IMR-90 (cell line): ENCODE measurements at regions not wholly inside any gene's neighbourhood (a gene's known extent, or its start where the extent isn't known, plus 50 kb on each side); places are given as distances from the start of the nearest gene placed in this dataset.

Source experiments
- ATAC-seq: fragments of 200-7000 bp; cut with Tn5 transposase; 2 replicates; pipeline ENCODE4 v1.9.1; 2020; ENCODE audit warnings: low read depth, mild to moderate bottlenecking, moderate library complexity
- BruUV-seq: library from RNA; stranded (reverse); fragments of 400-500 nt; replicated peaks from 2 replicates; lab custom pipeline; 2021; lab: Mats Ljungman, UMichigan
- CTCF ChIA-PET: fragments of 300-600 bp; formaldehyde crosslinking; extraction: SDS; loops from one replicate; lab custom pipeline; 2021; ENCODE audit warnings: antibody characterized with exemption; lab: Yijun Ruan, JAX
- POLR2A ChIA-PET: fragments of 300-600 bp; sonication (Branson Sonifier 250); formaldehyde crosslinking; loops from one replicate; lab custom pipeline; 2022; ENCODE audit warnings: antibody characterized with exemption; ENCODE audit not compliant: unreplicated experiment; lab: Charles Lee
- DNase-seq: peaks from one replicate; pipeline ENCODE4 v3.0.0; 2013
- H2AFZ ChIP-seq: replicated peaks from 2 replicates; pipeline ENCODE3; 2013; ENCODE audit warnings: low read length, mild to moderate bottlenecking; ENCODE audit not compliant: poor library complexity
- H2AK5ac ChIP-seq: 2 replicates; pipeline ENCODE4 v1.6.1; 2013; ENCODE audit warnings: low read depth, low read length, inconsistent platforms
- H2AK9ac ChIP-seq: replicated peaks from 2 replicates; pipeline ENCODE3; 2013; ENCODE audit warnings: mild to moderate bottlenecking, low read depth, low read length, moderate library complexity; ENCODE audit not compliant: poor library complexity
- H2BK120ac ChIP-seq: 2 replicates; pipeline ENCODE4 v1.6.1; 2013; ENCODE audit warnings: low read depth, low read length, inconsistent platforms
- H2BK15ac ChIP-seq: 3 replicates; pipeline ENCODE4 v1.6.1; 2013; ENCODE audit warnings: low read depth, low read length, inconsistent platforms
- H2BK20ac ChIP-seq: 2 replicates; pipeline ENCODE4 v1.6.1; 2013; ENCODE audit warnings: low read depth, mild to moderate bottlenecking, inconsistent platforms, low read length, moderate library complexity
- H2BK5ac ChIP-seq: 2 replicates; pipeline ENCODE4 v1.6.1; 2013; ENCODE audit warnings: mild to moderate bottlenecking, low read depth, low read length, inconsistent platforms; ENCODE audit not compliant: poor library complexity, severe bottlenecking
- H3K14ac ChIP-seq: replicated peaks from 2 replicates; pipeline ENCODE4 v1.6.1; 2013; ENCODE audit warnings: low read depth, low read length, inconsistent platforms
- H3K18ac ChIP-seq: 2 replicates; pipeline ENCODE4 v1.6.1; 2013; ENCODE audit warnings: low read depth, low read length, control low read depth
- H3K23ac ChIP-seq: 2 replicates; pipeline ENCODE4 v1.6.1; 2013; ENCODE audit warnings: low read depth, low read length, inconsistent platforms
- H3K27ac ChIP-seq: 2 replicates; pipeline ENCODE4 v1.5.1; 2013; ENCODE audit warnings: mild to moderate bottlenecking, control low read depth, low read length; ENCODE audit not compliant: insufficient read depth
- H3K27me3 ChIP-seq: 2 replicates; pipeline ENCODE4 v1.6.1; 2013; ENCODE audit warnings: low read length; ENCODE audit not compliant: control insufficient read depth, insufficient read depth
- H3K36me3 ChIP-seq: 2 replicates; pipeline ENCODE4 v1.6.1; 2013; ENCODE audit warnings: low read length, mixed read lengths; ENCODE audit not compliant: control insufficient read depth, insufficient read depth
- H3K4ac ChIP-seq: 2 replicates; pipeline ENCODE4 v1.6.1; 2013; ENCODE audit warnings: low read depth, low read length, inconsistent platforms
- H3K4me1 ChIP-seq: 2 replicates; pipeline ENCODE4 v1.6.1; 2013; ENCODE audit warnings: low read length, mixed read lengths; ENCODE audit not compliant: control insufficient read depth, insufficient read depth
- H3K4me2 ChIP-seq: 2 replicates; pipeline ENCODE4 v1.6.1; 2013; ENCODE audit warnings: low read depth, mild to moderate bottlenecking, control low read depth, low read length, moderate library complexity
- H3K4me3 ChIP-seq: 2 replicates; pipeline ENCODE4 v1.5.1; 2013; ENCODE audit warnings: low read depth, mild to moderate bottlenecking, control low read depth, low read length, moderate library complexity; ENCODE audit not compliant: insufficient read depth
- H3K56ac ChIP-seq: 2 replicates; pipeline ENCODE4 v1.6.1; 2013; ENCODE audit warnings: low read length, inconsistent platforms; ENCODE audit not compliant: insufficient read depth; ENCODE audit errors: extremely low read depth
- H3K79me1 ChIP-seq, 2 experiments: 2 replicates each; pipeline ENCODE4 v1.6.1; 2013; ENCODE audit warnings: low read length in 2 of 2, inconsistent platforms in 1 of 2, low read depth in 1 of 2
- H3K9ac ChIP-seq: 2 replicates; pipeline ENCODE4 v1.6.1; 2013; ENCODE audit warnings: low read depth, low read length, control low read depth
- H3K9me1 ChIP-seq: 2 replicates; pipeline ENCODE4 v1.6.1; 2013; ENCODE audit warnings: low read length, inconsistent platforms; ENCODE audit not compliant: insufficient read depth
- H3K9me3 ChIP-seq: 2 replicates; pipeline ENCODE4 v1.6.1; 2013; ENCODE audit warnings: low read length; ENCODE audit not compliant: control insufficient read depth, insufficient read depth
- H4K20me1 ChIP-seq: 2 replicates; pipeline ENCODE4 v1.6.1; 2013; ENCODE audit warnings: low read length, inconsistent platforms; ENCODE audit not compliant: insufficient read depth
- H4K5ac ChIP-seq: 2 replicates; pipeline ENCODE4 v1.6.1; 2013; ENCODE audit warnings: mild to moderate bottlenecking, low read depth, low read length, control low read depth
- H4K8ac ChIP-seq, 2 experiments: 2 replicates each; pipeline ENCODE4 v1.6.1; 2013; ENCODE audit warnings: low read depth in 2 of 2, low read length in 2 of 2, control low read depth in 1 of 2, inconsistent platforms in 1 of 2
- H4K91ac ChIP-seq: 2 replicates; pipeline ENCODE4 v1.6.1; 2013; ENCODE audit warnings: low read depth, low read length, inconsistent platforms; ENCODE audit not compliant: insufficient read depth
- BHLHE40 ChIP-seq: fragments of 150-350 bp; IDR thresholded peaks from 2 replicates; pipeline ENCODE4 v1.6.1; 2016; ENCODE audit warnings: mild to moderate bottlenecking, low read depth, low read length
- CEBPB ChIP-seq: IDR thresholded peaks from 2 replicates; pipeline ENCODE4 v1.6.1; 2012; ENCODE audit warnings: low read depth, low read length, improper control_type of control experiment
- CHD1 ChIP-seq: IDR thresholded peaks from 2 replicates; pipeline ENCODE4 v1.6.1; 2012; ENCODE audit warnings: low read depth, low read length, improper control_type of control experiment
- FOS ChIP-seq: fragments of 150-350 bp; IDR thresholded peaks from 2 replicates; pipeline ENCODE4 v1.6.1; 2016; ENCODE audit warnings: low read depth, low read length
- MAFK ChIP-seq: IDR thresholded peaks from 2 replicates; pipeline ENCODE4 v1.6.1; 2012; ENCODE audit warnings: low read depth, low read length, improper control_type of control experiment
- MAZ ChIP-seq: IDR thresholded peaks from 2 replicates; pipeline ENCODE4 v1.6.1; 2012; ENCODE audit warnings: low read depth, mild to moderate bottlenecking, low read length, improper control_type of control experiment, moderate library complexity, borderline replicate concordance
- MXI1 ChIP-seq: IDR thresholded peaks from 2 replicates; pipeline ENCODE4 v1.6.1; 2012; ENCODE audit warnings: low read depth, mild to moderate bottlenecking, low read length, moderate library complexity, borderline replicate concordance
- NFE2L2 ChIP-seq: fragments of 150-350 bp; IDR thresholded peaks from 2 replicates; pipeline ENCODE4 v1.6.1; 2016; ENCODE audit warnings: low read depth, mild to moderate bottlenecking, low read length
- POLR2A ChIP-seq: IDR thresholded peaks from 2 replicates; pipeline ENCODE4 v1.6.1; 2012; ENCODE audit warnings: mild to moderate bottlenecking, low read depth, low read length
- RAD21 ChIP-seq: IDR thresholded peaks from 2 replicates; pipeline ENCODE4 v1.6.1; 2012; ENCODE audit warnings: low read length, improper control_type of control experiment
- RCOR1 ChIP-seq: IDR thresholded peaks from 2 replicates; pipeline ENCODE4 v1.6.1; 2012; ENCODE audit warnings: mild to moderate bottlenecking, low read length, improper control_type of control experiment; ENCODE audit not compliant: insufficient replicate concordance
- RFX5 ChIP-seq: IDR thresholded peaks from 2 replicates; pipeline ENCODE4 v1.8.0; 2012; ENCODE audit warnings: low read depth, mild to moderate bottlenecking, low read length, moderate library complexity
- WGBS, 2 experiments: methylation state at CpG; one replicate each; pipeline versions ENCODE4 v1.1.5 to v1.1.7; 2013; ENCODE audit warnings: missing lambda C conversion rate in 2 of 2; ENCODE audit not compliant: insufficient read length in 1 of 2; ENCODE audit errors: extremely low coverage in 2 of 2; 5-methylcytosine and 5-hydroxymethylcytosine counted together
- dilution Hi-C: fragments of 300-500 bp; cut with HindIII; formaldehyde crosslinking; loops from one replicate; pipeline ENCODE4 v1.14.3; 2018; ENCODE audit warnings: low sequenced_read_pairs; ENCODE audit not compliant: unreplicated experiment
- in situ Hi-C: fragments of 300-500 bp; cut with MboI; formaldehyde crosslinking; loops from 3 replicates; pipeline ENCODE4 v1.14.3; 2019; ENCODE audit warnings: low sequenced_read_pairs, inconsistent platforms, mixed read lengths
- intact Hi-C: fragments of 100-400 bp; cut with micrococcal nuclease; formaldehyde crosslinking; loops from 2 replicates; pipeline ENCODE4 v1.10.0; 2022
- TF ChIP-seq, protein P1 (sequence below): conservative IDR thresholded peaks from 2 replicates; pipeline ENCODE4 v1.5.1; 2012; ENCODE audit warnings: mild to moderate bottlenecking, low read depth, low read length, improper control_type of control experiment
- TF ChIP-seq, protein P2 (sequence below): fragments of 150-350 bp; IDR thresholded peaks from 2 replicates; pipeline ENCODE4 v1.6.1; 2017; ENCODE audit warnings: mild to moderate bottlenecking, antibody characterized with exemption, low read length, low read depth
- TF ChIP-seq, protein P3 (sequence below): fragments of 150-350 bp; IDR thresholded peaks from 2 replicates; pipeline ENCODE4 v1.6.1; 2016; ENCODE audit warnings: low read depth, mild to moderate bottlenecking, low read length, moderate library complexity, borderline replicate concordance

- POLR2A ChIA-PET, result no interaction called here
- peak; percentile 24 for DNase-seq
- Histone ChIP-seq H2BK20ac (0 out of 2 replicates have a peak overlapping the region, but pooled peaks have one; percentile 19), H4K8ac (peak overlapping the region in 1 of 2 experiments; percentile 65; a peak in 1 of 4 replicates), H2BK15ac (no peak overlapping the region), H3K9me1 (no peaks in the 10 kb centered on the region; the same call in 1 of the 2 replicates), H3K4ac (no peak overlapping the region), H3K9me3 (no peaks in the 10 kb centered on the region), H4K5ac (no peak overlapping the region), H3K4me1 (peaks cover 6% of the 10 kb centered on the region), H3K9ac (no peak overlapping the region), H3K14ac (no peak overlapping the region), H3K27ac (peak overlapping the region; percentile 62; the same call in 1 of the 2 replicates), H2AFZ (no peak overlapping the region), H2BK120ac (no peak overlapping the region), H3K4me3 (no peak overlapping the region), H3K18ac (no peak overlapping the region), H2BK5ac (peak overlapping the region; percentile 45), H3K27me3 (no peaks in the 10 kb centered on the region), H2AK5ac (no peak overlapping the region), H3K4me2 (no peak overlapping the region), H4K91ac (no peak overlapping the region), H3K36me3 (no peaks in the 10 kb centered on the region), H3K56ac (no peak overlapping the region), H2AK9ac (no peak overlapping the region), H4K20me1 (no peaks in the 10 kb centered on the region), H3K79me1 (no peaks in the 10 kb centered on the region), H3K23ac (no peak overlapping the region)
- no CpG with 5 or more reads among the region's 1 CpG for WGBS, 2 experiments
- TF ChIP-seq, protein P1, sequence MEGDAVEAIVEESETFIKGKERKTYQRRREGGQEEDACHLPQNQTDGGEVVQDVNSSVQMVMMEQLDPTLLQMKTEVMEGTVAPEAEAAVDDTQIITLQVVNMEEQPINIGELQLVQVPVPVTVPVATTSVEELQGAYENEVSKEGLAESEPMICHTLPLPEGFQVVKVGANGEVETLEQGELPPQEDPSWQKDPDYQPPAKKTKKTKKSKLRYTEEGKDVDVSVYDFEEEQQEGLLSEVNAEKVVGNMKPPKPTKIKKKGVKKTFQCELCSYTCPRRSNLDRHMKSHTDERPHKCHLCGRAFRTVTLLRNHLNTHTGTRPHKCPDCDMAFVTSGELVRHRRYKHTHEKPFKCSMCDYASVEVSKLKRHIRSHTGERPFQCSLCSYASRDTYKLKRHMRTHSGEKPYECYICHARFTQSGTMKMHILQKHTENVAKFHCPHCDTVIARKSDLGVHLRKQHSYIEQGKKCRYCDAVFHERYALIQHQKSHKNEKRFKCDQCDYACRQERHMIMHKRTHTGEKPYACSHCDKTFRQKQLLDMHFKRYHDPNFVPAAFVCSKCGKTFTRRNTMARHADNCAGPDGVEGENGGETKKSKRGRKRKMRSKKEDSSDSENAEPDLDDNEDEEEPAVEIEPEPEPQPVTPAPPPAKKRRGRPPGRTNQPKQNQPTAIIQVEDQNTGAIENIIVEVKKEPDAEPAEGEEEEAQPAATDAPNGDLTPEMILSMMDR, result no peak
- TF ChIP-seq RCOR1 (no peak), CEBPB (no peak), MAZ (no peak), RAD21 (no peak), MAFK (no peak), NFE2L2 (no peak), MXI1 (no peak), FOS (no peak), BHLHE40 (no peak), RFX5 (no peak), CHD1 (no peak), POLR2A (no peak)
- TF ChIP-seq, protein P2, sequence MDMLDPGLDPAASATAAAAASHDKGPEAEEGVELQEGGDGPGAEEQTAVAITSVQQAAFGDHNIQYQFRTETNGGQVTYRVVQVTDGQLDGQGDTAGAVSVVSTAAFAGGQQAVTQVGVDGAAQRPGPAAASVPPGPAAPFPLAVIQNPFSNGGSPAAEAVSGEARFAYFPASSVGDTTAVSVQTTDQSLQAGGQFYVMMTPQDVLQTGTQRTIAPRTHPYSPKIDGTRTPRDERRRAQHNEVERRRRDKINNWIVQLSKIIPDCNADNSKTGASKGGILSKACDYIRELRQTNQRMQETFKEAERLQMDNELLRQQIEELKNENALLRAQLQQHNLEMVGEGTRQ, result no peak
- TF ChIP-seq, protein P3, sequence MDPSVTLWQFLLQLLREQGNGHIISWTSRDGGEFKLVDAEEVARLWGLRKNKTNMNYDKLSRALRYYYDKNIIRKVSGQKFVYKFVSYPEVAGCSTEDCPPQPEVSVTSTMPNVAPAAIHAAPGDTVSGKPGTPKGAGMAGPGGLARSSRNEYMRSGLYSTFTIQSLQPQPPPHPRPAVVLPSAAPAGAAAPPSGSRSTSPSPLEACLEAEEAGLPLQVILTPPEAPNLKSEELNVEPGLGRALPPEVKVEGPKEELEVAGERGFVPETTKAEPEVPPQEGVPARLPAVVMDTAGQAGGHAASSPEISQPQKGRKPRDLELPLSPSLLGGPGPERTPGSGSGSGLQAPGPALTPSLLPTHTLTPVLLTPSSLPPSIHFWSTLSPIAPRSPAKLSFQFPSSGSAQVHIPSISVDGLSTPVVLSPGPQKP, result no peak
- dilution Hi-C loops (no loop called here), in situ Hi-C loops (no loop called here), intact Hi-C loops (no loop called here)
- peak; percentile 76 for ATAC-seq
- CTCF ChIA-PET, result no interaction called here
- BruUV-seq, result no TSS peak
Observed at GRCh38 chr10:64394744-64395143, 873.5 kb downstream of the REEP3 start.
